NCI-H774 (cell line): ENCODE measurements at regions not wholly inside any gene's neighbourhood (a gene's known extent, or its start where the extent isn't known, plus 50 kb on each side); places are given as distances from the start of the nearest gene placed in this dataset.

Experiments used
- DNase-seq: peaks from one replicate; lab custom pipeline; 2025; lab: John Stamatoyannopoulos, UW

DNA sequence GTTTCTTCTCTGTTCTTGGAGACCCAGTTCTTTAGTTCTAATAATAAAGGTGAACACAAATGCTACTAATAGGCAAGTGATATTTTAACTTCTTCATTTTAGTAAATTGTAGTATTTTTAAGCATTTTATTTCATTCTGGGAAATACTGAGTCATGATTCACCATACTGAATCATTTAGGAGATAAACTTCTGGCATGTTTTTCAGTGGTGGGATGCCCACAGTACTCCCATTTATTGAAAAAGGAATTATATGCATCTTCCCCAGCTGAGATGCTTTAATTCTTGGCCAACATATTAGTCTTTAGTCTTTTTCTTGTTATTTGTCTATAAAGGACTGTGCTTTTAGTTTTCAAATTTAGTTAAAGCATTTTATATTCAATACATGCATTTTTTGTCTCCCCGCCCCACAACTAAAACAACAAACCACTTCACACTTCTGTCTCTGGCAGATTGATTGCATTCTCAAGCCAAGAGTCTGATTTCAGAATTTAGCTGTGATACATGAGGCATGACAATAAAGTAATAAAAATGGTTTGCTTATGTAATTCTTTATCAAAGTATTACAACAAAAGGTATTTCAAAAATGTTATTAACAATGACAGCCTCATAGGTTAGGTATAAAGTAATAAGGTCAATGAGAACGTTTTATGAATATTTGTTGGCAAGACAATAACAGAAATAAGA lies 125.2 kb upstream of the CDH18 start:
- peak; percentile 27 for DNase-seq

- no peak for DNase-seq
Observed at GRCh38 chr5:20109326-20109725, 121.3 kb upstream of the CDH18 start.

DNA sequence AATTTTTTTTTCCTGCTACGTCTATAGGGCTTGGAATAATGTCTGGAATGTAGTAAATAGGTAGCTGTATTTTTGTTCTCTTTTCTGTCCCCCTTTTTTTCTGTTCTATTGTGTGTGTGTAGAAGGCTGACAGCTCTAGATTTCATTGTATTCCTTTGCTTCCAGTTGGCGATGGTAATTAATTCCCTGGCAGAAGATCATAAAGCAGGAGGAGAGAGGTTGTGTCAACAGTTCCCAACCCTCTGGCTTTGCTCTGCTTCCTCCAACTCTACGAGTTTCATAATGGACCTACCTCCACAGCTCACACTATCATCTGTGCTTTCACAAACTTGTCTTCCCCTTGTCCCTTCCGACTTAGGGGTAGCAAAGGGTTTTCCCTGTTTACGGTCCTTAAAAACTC lies 117.9 kb upstream of the CDH18 start:
- peak; percentile 41 for DNase-seq

DNA sequence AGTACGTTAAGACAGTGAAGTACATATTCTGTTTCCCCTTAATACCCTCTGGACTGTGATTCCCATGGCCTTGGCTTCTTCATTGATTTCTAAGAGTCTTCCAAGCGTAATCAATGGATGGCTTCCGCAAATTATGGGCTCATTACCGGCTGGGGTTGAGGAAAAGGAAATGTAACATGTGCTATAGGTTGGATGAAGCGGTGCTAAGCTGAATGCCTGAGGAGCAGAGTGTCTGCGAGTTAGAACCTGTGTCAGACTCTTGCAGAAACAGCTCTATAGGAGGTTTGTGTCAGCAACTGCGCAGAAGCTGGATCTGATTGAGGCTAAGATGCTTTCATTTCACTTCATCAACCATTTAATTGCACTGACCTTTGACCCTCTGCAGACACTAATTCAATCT lies 114.3 kb upstream of the CDH18 start:
- DNase-seq = no peak

- DNase-seq = no peak
Observed at GRCh38 chr5:20098694-20099093, 110.7 kb upstream of the CDH18 start.

DNA sequence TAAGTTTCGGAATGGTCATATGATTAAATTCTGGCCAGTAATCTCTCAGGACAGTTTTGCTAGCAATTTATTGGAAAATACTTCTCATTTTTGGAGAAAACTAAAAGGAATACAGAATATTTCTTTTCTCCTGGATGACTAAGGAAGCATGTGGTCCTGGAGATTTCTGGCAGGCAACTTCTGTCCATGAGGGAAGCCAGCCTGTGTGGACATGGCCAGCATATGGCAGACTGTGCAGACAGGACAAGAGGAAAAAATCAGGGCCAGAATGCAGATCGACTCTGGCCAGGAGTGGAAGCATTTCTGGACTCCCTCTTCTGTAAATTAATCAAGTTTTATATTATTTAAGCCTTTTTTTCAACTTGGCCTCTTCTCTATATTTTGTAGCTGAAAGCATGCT lies 100.4 kb upstream of the CDH18 start:
- DNase-seq = no peak

DNA sequence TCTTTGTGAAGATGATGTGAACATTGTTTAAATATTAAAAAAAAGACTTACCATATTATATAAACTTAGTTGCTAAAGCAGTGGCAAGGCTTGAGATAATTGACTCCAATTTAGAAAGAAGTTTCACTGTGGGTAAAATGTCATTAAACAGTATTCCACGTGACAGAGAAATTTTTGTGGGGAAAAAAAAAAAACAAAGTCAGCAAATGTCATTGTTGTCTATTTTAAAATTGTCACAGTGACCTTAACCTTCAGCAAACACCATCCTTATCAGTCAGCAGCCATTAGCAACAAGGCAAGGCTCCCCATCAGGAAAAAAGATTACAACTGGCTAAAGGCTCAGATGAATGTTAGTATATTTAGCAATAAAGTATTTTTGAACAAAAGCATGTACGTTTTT lies 99.3 kb upstream of the CDH18 start:
- no peak for DNase-seq

DNA sequence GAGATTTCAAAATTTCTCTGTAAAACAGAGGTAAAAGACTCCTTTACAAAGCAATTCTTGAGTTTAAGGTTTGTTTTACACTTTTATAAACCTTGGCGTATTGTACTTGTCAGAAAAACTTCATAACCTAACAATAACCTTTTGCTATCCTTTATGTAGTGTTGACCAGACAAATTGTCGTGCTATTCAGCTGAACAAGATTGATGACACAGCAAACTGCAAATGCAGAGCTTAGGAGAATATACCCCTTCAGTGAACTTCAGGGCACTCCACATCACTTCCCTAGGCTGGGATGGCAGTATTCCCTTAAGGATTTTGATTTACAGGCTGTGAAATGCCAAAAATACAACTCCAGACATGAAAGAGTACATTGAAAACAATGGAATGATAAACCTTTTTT lies 89.2 kb upstream of the CDH18 start:
- DNase-seq = no peak

DNA sequence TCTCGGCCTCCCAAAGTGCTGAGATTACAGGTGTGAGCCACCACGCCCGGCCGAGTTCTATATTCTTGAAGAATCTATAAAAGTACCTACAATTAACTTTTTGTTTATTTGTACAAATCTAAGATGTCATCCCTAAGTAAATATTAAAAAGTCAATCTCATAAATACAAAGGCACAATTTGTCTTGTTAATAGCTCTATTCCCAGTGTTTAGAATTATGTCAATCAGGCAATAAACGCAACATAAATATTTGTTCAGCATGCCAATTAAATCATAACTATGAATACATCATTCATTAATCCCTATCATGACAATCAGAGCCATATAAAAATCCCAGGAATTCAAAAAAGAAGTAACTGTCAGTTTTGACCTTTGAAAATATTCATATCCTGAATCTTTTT lies 68.9 kb upstream of the CDH18 start:
- no peak for DNase-seq

GRCh38 chr5:20055301-20055700 lies 67.3 kb upstream of the CDH18 start:
- DNase-seq = no peak

DNA sequence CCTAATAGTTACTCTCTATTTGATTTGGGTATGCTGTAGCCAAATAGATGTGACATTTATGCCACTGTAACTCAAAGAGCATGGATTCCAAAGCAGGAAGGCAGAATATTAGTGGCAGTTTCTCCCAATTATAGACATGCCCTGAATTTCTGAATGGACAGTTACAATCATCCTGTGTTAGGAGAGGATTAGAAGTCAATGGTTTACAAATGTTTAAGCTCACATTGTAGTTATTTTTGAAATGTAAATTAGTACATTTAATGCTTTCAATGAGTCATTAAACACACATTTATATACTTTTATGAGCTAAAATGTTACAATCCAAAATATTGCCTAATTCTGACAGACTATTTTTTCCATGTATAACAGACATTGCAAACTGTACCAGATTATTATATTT lies 62.3 kb upstream of the CDH18 start:
- no peak for DNase-seq

- no peak for DNase-seq
Observed at GRCh38 chr5:20044460-20044859, 56.5 kb upstream of the CDH18 start.

- DNase-seq = no peak
Observed at GRCh38 chr5:20041326-20042274, 53.6 kb upstream of the CDH18 start.

DNA sequence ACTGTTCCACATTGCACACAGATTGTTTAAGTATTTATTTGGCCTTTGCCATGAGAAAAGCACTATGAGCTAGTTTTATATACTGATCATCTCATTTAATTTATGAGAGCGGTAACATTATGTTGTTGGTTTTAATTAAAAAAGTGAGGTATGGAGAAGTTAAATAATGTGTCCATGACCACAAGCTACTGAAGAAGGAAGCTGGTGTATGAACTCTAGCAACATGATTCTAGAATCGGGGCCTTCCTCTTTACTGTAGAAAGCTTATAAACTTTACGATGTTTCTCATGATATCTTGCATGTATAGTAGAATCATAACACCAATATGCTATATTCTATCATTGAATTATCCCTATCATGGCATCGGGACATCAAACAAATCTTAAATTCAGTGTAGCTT lies 52.9 kb upstream of the CDH18 start:
- DNase-seq = no peak
